WTC11 (cell line): ENCODE measurements at regions not wholly inside any gene's neighbourhood (a gene's known extent, or its start where the extent isn't known, plus 50 kb on each side); places are given as distances from the start of the nearest gene placed in this dataset.

Experiments
- ATAC-seq: fragments of 200-7000 bp; cut with Tn5 transposase; 2 replicates; pipeline ENCODE4 v1.10.0; 2021; ENCODE audit warnings: mild to moderate bottlenecking, moderate library complexity
- CTCF ChIA-PET: fragments of 300-600 bp; sonication (Branson Sonifier 250); formaldehyde crosslinking; loops from one replicate; lab custom pipeline; 2021; ENCODE audit warnings: antibody characterized with exemption; lab: Charles Lee
- POLR2A ChIA-PET: fragments of 350-600 bp; sonication (Branson Sonifier 250); formaldehyde crosslinking; loops from one replicate; lab custom pipeline; 2021; ENCODE audit warnings: antibody characterized with exemption; lab: Charles Lee
- DNase-seq: peaks from one replicate; pipeline ENCODE4 v3.0.0; 2021; ENCODE audit warnings: low spot score
- H3K27ac Mint-ChIP-seq: 2 replicates; pipeline ENCODE4 v1.8.0; 2021; ENCODE audit warnings: mixed read lengths
- H3K27me3 Mint-ChIP-seq: 2 replicates; pipeline ENCODE4 v1.8.0; 2021; ENCODE audit warnings: low read depth, mild to moderate bottlenecking, moderate library complexity, mixed read lengths
- H3K36me3 Mint-ChIP-seq: 2 replicates; pipeline ENCODE4 v1.8.0; 2021; ENCODE audit warnings: mixed read lengths
- H3K4me1 Mint-ChIP-seq: 2 replicates; pipeline ENCODE4 v1.8.0; 2022; ENCODE audit warnings: mixed read lengths
- H3K4me3 Mint-ChIP-seq: 2 replicates; pipeline ENCODE4 v1.8.0; 2021; ENCODE audit warnings: mild to moderate bottlenecking, moderate library complexity, mixed read lengths
- H3K9me3 Mint-ChIP-seq: 2 replicates; pipeline ENCODE4 v1.8.0; 2021; ENCODE audit warnings: mixed read lengths
- ATF1 ChIP-seq: sonication (generic); formaldehyde crosslinking; IDR thresholded peaks from 2 replicates; pipeline ENCODE4 v1.8.1; 2023; ENCODE audit warnings: mild to moderate bottlenecking, moderate library complexity, missing genetic modification reagents
- MYBL2 ChIP-seq: sonication (generic); formaldehyde crosslinking; IDR thresholded peaks from 2 replicates; pipeline ENCODE4 v1.8.1; 2023; ENCODE audit warnings: mild to moderate bottlenecking, moderate library complexity, missing genetic modification reagents
- NFATC4 ChIP-seq: fragments of 250-450 bp; sonication (Bioruptor Pico); IDR thresholded peaks from 2 replicates; pipeline ENCODE4 v1.9.0; 2021; ENCODE audit warnings: mild to moderate bottlenecking
- NFYB ChIP-seq: sonication (generic); formaldehyde crosslinking; conservative IDR thresholded peaks from 2 replicates; pipeline ENCODE4 v1.8.0; 2022; ENCODE audit warnings: low read depth, missing genetic modification reagents
- RELA ChIP-seq: sonication (generic); formaldehyde crosslinking; IDR thresholded peaks from 2 replicates; pipeline ENCODE4 v1.8.1; 2022; ENCODE audit warnings: missing genetic modification reagents, mild to moderate bottlenecking, borderline replicate concordance
- SMAD3 ChIP-seq: sonication (generic); formaldehyde crosslinking; IDR thresholded peaks from 2 replicates; pipeline ENCODE4 v1.8.0; 2022; ENCODE audit warnings: missing genetic modification reagents, mild to moderate bottlenecking, borderline replicate concordance
- SMAD4 ChIP-seq: sonication (generic); formaldehyde crosslinking; IDR thresholded peaks from 2 replicates; pipeline ENCODE4 v1.8.0; 2022; ENCODE audit warnings: mild to moderate bottlenecking, missing genetic modification reagents
- TEAD1 ChIP-seq: sonication (generic); formaldehyde crosslinking; IDR thresholded peaks from 2 replicates; pipeline ENCODE4 v1.8.0; 2022; ENCODE audit warnings: mild to moderate bottlenecking, missing genetic modification reagents
- ZBTB21 ChIP-seq: sonication (generic); formaldehyde crosslinking; IDR thresholded peaks from 2 replicates; pipeline ENCODE4 v1.8.1; 2023; ENCODE audit warnings: mild to moderate bottlenecking, missing genetic modification reagents, borderline replicate concordance
- ZNF416 ChIP-seq: fragments of 250-450 bp; sonication (Bioruptor Pico); IDR thresholded peaks from 2 replicates; pipeline ENCODE4 v1.9.0; 2021; ENCODE audit warnings: mild to moderate bottlenecking, inconsistent platforms
- ZNF423 ChIP-seq: fragments of 250-450 bp; sonication (Bioruptor Pico); IDR thresholded peaks from 2 replicates; pipeline ENCODE4 v2.1.2; 2022; ENCODE audit warnings: mild to moderate bottlenecking, moderate library complexity
- TF ChIP-seq, protein P1 (sequence below): sonication (generic); formaldehyde crosslinking; IDR thresholded peaks from 2 replicates; pipeline ENCODE4 v1.8.0; 2023; ENCODE audit warnings: missing genetic modification reagents, mild to moderate bottlenecking, borderline replicate concordance
- TF ChIP-seq, protein P2 (sequence below): sonication (generic); formaldehyde crosslinking; conservative IDR thresholded peaks from 2 replicates; pipeline ENCODE4 v1.8.1; 2023; ENCODE audit warnings: mild to moderate bottlenecking, low read depth, missing genetic modification reagents, moderate library complexity
- TF ChIP-seq, protein P3 (sequence below): sonication (generic); formaldehyde crosslinking; IDR thresholded peaks from 2 replicates; pipeline ENCODE4 v1.8.0; 2023; ENCODE audit warnings: mild to moderate bottlenecking, missing genetic modification reagents
- TF ChIP-seq, protein P4 (sequence below): sonication (generic); formaldehyde crosslinking; IDR thresholded peaks from 2 replicates; pipeline ENCODE4 v1.8.1; 2023; ENCODE audit warnings: mild to moderate bottlenecking, missing genetic modification reagents, moderate library complexity
- TF ChIP-seq, protein P5 (sequence below): sonication (generic); formaldehyde crosslinking; IDR thresholded peaks from 2 replicates; pipeline ENCODE4 v1.8.1; 2022; ENCODE audit warnings: missing genetic modification reagents, borderline replicate concordance
- TF ChIP-seq, protein P6 (sequence below): fragments of 250-450 bp; sonication (Bioruptor Pico); IDR thresholded peaks from 2 replicates; pipeline ENCODE4 v2.1.2; 2022; ENCODE audit warnings: mild to moderate bottlenecking, moderate library complexity
- TF ChIP-seq, protein P7 (sequence below): sonication (generic); formaldehyde crosslinking; IDR thresholded peaks from 2 replicates; pipeline ENCODE4 v1.8.1; 2023; ENCODE audit warnings: mild to moderate bottlenecking, missing genetic modification reagents, moderate library complexity
- TF ChIP-seq, protein P8 (sequence below): sonication (generic); formaldehyde crosslinking; IDR thresholded peaks from 2 replicates; pipeline ENCODE4 v1.8.0; 2022; ENCODE audit warnings: mild to moderate bottlenecking, missing genetic modification reagents

DNA sequence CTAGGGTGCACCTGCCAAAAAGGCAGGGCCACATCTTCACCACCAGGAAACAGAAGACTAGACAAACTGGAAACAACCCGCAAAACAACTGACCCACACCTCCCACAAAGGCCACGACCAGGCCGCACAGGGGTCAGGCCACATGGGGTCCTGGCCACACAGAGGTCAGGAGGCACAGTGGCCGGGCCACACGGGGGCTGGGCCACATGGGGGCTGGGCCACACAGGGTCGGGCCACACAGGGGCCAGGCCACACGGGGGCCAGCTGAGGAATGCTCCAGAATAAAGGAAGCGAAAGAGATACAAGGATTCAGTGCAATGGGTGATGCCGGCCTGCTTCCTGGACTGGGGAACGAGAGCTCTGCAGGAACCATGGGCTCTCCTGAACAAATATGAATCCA lies 91.6 kb downstream of the OLFM1 start:
- POLR2A ChIA-PET = no interaction called here

More for the DNA sequence above, 91.6 kb downstream of the OLFM1 start:
- no peaks in the 10 kb centered on the region for H3K9me3 Mint-ChIP-seq
- TF ChIP-seq, protein P1, sequence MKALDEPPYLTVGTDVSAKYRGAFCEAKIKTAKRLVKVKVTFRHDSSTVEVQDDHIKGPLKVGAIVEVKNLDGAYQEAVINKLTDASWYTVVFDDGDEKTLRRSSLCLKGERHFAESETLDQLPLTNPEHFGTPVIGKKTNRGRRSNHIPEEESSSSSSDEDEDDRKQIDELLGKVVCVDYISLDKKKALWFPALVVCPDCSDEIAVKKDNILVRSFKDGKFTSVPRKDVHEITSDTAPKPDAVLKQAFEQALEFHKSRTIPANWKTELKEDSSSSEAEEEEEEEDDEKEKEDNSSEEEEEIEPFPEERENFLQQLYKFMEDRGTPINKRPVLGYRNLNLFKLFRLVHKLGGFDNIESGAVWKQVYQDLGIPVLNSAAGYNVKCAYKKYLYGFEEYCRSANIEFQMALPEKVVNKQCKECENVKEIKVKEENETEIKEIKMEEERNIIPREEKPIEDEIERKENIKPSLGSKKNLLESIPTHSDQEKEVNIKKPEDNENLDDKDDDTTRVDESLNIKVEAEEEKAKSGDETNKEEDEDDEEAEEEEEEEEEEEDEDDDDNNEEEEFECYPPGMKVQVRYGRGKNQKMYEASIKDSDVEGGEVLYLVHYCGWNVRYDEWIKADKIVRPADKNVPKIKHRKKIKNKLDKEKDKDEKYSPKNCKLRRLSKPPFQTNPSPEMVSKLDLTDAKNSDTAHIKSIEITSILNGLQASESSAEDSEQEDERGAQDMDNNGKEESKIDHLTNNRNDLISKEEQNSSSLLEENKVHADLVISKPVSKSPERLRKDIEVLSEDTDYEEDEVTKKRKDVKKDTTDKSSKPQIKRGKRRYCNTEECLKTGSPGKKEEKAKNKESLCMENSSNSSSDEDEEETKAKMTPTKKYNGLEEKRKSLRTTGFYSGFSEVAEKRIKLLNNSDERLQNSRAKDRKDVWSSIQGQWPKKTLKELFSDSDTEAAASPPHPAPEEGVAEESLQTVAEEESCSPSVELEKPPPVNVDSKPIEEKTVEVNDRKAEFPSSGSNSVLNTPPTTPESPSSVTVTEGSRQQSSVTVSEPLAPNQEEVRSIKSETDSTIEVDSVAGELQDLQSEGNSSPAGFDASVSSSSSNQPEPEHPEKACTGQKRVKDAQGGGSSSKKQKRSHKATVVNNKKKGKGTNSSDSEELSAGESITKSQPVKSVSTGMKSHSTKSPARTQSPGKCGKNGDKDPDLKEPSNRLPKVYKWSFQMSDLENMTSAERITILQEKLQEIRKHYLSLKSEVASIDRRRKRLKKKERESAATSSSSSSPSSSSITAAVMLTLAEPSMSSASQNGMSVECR (CRISPR knock-in tag) = no peak
- TF ChIP-seq, protein P2, sequence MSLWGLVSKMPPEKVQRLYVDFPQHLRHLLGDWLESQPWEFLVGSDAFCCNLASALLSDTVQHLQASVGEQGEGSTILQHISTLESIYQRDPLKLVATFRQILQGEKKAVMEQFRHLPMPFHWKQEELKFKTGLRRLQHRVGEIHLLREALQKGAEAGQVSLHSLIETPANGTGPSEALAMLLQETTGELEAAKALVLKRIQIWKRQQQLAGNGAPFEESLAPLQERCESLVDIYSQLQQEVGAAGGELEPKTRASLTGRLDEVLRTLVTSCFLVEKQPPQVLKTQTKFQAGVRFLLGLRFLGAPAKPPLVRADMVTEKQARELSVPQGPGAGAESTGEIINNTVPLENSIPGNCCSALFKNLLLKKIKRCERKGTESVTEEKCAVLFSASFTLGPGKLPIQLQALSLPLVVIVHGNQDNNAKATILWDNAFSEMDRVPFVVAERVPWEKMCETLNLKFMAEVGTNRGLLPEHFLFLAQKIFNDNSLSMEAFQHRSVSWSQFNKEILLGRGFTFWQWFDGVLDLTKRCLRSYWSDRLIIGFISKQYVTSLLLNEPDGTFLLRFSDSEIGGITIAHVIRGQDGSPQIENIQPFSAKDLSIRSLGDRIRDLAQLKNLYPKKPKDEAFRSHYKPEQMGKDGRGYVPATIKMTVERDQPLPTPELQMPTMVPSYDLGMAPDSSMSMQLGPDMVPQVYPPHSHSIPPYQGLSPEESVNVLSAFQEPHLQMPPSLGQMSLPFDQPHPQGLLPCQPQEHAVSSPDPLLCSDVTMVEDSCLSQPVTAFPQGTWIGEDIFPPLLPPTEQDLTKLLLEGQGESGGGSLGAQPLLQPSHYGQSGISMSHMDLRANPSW (CRISPR knock-in tag) = no peak
- TF ChIP-seq SMAD4 = no peak
- TF ChIP-seq NFATC4 (CRISPR knock-in tag) = no peak
- TF ChIP-seq ATF1 (CRISPR knock-in tag) = no peak
- TF ChIP-seq ZBTB21 (CRISPR knock-in tag) = no peak
- TF ChIP-seq, protein P3, sequence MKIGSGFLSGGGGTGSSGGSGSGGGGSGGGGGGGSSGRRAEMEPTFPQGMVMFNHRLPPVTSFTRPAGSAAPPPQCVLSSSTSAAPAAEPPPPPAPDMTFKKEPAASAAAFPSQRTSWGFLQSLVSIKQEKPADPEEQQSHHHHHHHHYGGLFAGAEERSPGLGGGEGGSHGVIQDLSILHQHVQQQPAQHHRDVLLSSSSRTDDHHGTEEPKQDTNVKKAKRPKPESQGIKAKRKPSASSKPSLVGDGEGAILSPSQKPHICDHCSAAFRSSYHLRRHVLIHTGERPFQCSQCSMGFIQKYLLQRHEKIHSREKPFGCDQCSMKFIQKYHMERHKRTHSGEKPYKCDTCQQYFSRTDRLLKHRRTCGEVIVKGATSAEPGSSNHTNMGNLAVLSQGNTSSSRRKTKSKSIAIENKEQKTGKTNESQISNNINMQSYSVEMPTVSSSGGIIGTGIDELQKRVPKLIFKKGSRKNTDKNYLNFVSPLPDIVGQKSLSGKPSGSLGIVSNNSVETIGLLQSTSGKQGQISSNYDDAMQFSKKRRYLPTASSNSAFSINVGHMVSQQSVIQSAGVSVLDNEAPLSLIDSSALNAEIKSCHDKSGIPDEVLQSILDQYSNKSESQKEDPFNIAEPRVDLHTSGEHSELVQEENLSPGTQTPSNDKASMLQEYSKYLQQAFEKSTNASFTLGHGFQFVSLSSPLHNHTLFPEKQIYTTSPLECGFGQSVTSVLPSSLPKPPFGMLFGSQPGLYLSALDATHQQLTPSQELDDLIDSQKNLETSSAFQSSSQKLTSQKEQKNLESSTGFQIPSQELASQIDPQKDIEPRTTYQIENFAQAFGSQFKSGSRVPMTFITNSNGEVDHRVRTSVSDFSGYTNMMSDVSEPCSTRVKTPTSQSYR = no peak
- no peak for TF ChIP-seq SMAD3 (CRISPR knock-in tag)
- TF ChIP-seq, protein P4, sequence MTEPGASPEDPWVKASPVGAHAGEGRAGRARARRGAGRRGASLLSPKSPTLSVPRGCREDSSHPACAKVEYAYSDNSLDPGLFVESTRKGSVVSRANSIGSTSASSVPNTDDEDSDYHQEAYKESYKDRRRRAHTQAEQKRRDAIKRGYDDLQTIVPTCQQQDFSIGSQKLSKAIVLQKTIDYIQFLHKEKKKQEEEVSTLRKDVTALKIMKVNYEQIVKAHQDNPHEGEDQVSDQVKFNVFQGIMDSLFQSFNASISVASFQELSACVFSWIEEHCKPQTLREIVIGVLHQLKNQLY = no peak
- no peak for TF ChIP-seq ZNF423 (CRISPR knock-in tag)
- TF ChIP-seq RELA (CRISPR knock-in tag) = no peak
- TF ChIP-seq, protein P5, sequence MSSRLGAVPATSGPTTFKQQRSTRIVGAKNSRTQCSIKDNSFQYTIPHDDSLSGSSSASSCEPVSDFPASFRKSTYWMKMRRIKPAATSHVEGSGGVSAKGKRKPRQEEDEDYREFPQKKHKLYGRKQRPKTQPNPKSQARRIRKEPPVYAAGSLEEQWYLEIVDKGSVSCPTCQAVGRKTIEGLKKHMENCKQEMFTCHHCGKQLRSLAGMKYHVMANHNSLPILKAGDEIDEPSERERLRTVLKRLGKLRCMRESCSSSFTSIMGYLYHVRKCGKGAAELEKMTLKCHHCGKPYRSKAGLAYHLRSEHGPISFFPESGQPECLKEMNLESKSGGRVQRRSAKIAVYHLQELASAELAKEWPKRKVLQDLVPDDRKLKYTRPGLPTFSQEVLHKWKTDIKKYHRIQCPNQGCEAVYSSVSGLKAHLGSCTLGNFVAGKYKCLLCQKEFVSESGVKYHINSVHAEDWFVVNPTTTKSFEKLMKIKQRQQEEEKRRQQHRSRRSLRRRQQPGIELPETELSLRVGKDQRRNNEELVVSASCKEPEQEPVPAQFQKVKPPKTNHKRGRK (CRISPR knock-in tag) = no peak
- TF ChIP-seq MYBL2 = no peak
- TF ChIP-seq, protein P6, sequence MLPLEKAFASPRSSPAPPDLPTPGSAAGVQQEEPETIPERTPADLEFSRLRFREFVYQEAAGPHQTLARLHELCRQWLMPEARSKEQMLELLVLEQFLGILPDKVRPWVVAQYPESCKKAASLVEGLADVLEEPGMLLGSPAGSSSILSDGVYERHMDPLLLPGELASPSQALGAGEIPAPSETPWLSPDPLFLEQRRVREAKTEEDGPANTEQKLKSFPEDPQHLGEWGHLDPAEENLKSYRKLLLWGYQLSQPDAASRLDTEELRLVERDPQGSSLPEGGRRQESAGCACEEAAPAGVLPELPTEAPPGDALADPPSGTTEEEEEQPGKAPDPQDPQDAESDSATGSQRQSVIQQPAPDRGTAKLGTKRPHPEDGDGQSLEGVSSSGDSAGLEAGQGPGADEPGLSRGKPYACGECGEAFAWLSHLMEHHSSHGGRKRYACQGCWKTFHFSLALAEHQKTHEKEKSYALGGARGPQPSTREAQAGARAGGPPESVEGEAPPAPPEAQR (CRISPR knock-in tag) = no peak
- TF ChIP-seq, protein P7, sequence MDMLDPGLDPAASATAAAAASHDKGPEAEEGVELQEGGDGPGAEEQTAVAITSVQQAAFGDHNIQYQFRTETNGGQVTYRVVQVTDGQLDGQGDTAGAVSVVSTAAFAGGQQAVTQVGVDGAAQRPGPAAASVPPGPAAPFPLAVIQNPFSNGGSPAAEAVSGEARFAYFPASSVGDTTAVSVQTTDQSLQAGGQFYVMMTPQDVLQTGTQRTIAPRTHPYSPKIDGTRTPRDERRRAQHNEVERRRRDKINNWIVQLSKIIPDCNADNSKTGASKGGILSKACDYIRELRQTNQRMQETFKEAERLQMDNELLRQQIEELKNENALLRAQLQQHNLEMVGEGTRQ (CRISPR knock-in tag) = no peak
- no peak for TF ChIP-seq NFYB (CRISPR knock-in tag)
- TF ChIP-seq, protein P8, sequence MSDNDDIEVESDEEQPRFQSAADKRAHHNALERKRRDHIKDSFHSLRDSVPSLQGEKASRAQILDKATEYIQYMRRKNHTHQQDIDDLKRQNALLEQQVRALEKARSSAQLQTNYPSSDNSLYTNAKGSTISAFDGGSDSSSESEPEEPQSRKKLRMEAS (CRISPR knock-in tag) = no peak
- TF ChIP-seq TEAD1 = no peak
- no peak for TF ChIP-seq ZNF416
- CTCF ChIA-PET = interaction anchor here (0.9 to 1.0 kb wide), 2 partner anchors 34 to 233 kb away, joined by 3 read pairs; no protein-coding TSS in a partner anchor
- H3K4me3 Mint-ChIP-seq = no peak overlapping the region
- ATAC-seq = no peak
- DNase-seq = no peak
- H3K27me3 Mint-ChIP-seq = peaks cover 3% of the 10 kb centered on the region; the same call in 1 of the 2 replicates
- no peaks in the 10 kb centered on the region for H3K4me1 Mint-ChIP-seq
- H3K36me3 Mint-ChIP-seq = no peaks in the 10 kb centered on the region
- no peak overlapping the region for H3K27ac Mint-ChIP-seq
